ENCODE measurements at regions not wholly inside any gene's neighbourhood (a gene's known extent, or its start where the extent isn't known, plus 50 kb on each side); places are given as distances from the start of the nearest gene placed in this dataset.
"Not testable (repeated sequence)": the region's sequence is repeated elsewhere in the genome, so short reads cannot be mapped to it uniquely, and the experiment has no call there.

DNA sequence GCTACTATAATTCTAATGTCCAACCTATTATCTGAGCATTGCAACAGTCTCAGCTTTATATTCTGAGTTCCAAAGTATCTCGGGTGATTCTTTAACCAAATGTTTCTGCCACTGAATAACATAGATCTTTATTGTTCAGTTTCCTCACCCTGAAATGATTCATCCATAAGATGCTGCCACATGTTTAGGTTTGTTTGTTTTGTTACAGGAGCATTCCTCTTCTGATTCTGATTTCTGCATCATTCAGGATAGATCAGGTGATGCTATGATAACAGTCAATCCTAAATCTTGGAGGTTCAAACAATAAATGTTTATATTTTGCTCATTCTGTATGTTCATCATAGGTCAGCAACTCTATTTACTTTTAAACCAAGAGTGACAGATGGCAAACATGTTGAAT is 927.6 kb downstream of the PCDH7 start:
- DNase-seq (ENCODE audit: low spot score) = no peak

DNA sequence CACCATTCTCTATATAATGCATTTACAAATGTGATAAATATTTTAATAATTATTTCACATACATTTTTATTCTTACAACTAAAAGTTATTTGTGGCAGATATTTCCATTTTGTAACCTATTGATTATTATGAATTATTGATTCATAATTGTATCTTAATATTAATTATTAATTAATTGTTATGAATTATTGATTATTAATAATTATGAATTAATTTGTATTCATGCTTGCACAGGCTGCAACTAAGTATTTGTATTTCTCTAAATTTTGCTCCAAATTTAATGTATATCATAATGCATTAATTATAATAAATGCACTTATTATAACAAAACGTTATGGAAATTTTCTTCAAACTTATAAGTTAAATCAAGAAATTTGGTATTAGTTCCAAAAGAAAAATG is 929.7 kb downstream of the PCDH7 start:
- no peak for DNase-seq (ENCODE audit: low spot score)

- DNase-seq (ENCODE audit: low spot score) = no peak
Observed at GRCh38 chr4:31651541-31651940, 931.4 kb downstream of the PCDH7 start.

DNA sequence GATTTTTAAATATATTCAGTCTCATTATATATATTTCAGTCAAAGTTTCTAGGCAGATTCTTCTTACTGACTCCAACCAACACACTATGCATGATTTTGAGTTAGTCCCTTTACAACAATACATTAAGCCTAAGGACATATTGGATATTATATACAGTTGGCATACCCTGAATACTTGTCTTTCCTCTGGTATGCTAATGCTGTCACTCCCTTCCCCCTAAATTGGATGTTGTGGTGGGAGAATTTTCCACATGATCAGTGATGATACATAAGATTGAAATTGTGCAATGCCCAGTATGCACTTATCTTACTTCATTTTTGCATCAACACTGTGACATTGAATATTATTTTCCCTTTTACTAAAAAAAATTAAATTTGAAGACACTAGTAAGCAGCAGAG is 935.2 kb downstream of the PCDH7 start:
- DNase-seq (ENCODE audit: low spot score) = no peak

- DNase-seq (ENCODE audit: low spot score) = no peak
Observed at GRCh38 chr4:31657859-31658570, 937.8 kb downstream of the PCDH7 start.

GRCh38 chr4:31660916-31661315 is 940.7 kb downstream of the PCDH7 start:
- no peak for DNase-seq (ENCODE audit: low spot score)

DNA sequence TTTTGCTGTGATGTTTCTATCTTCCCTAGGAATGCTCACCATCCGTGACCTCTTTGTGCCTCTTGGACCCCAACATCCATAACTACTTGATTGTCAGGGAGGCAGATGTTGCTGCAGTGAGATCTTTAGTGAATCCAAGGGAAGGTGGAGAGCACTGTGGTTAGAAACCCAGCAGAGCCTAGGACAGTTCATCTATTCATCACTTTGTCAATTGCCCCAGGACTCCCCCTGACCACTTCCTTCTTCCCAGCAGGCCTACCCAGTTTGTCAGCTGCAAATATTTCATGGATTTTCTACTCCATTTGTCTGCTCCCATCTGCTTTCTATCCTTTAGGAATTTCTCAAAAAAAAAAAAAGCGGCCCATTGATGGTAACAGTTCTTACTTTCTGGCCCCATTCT is 942.8 kb downstream of the PCDH7 start:
- DNase-seq (ENCODE audit: low spot score) = no peak

DNA sequence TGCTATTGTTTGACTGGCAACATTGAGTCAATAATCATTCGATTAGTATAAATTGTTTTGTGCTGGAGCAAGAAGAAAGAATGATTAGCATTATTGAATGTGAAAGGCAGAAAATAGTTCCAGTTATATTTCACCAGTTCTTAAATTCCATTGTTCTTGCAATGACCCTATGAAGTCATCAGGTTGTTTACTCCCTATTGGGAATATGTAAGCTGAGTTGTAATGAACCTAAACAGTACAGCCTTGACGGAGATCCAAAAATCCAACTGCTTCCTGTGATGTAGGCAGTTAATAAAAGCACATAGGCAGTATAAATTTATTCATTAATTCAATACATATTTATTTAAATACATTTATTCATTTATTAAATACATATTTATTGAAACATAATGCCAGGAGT is 947.5 kb downstream of the PCDH7 start:
- no peak for DNase-seq (ENCODE audit: low spot score)

- DNase-seq (ENCODE audit: low spot score) = no peak
Observed at GRCh38 chr4:31674313-31674947, 954.3 kb downstream of the PCDH7 start.

DNA sequence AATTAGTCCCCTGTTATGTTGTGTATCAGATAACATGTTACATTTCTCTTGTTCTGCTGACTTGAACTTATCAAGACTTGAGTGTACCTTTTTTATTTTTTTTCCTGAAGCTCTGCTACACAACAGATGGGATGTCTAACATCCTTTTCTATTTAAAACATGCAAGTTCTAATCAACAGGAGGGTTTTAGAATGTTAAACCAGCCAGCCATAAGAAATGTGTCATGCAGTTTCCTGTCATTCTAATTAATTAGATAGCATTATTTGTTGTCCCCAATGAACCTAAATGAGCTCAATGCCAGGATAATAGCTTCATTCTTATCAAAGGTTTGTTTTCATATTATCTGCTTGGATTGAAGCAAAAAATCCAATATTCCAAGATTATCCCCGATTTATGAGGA is 958.2 kb downstream of the PCDH7 start:
- no peak for DNase-seq (ENCODE audit: low spot score)

- no peak for DNase-seq (ENCODE audit: low spot score)
Observed at GRCh38 chr4:31682796-31683195, 962.6 kb downstream of the PCDH7 start.

- DNase-seq (ENCODE audit: low spot score) = no peak
Observed at GRCh38 chr4:31687717-31688342, 967.7 kb downstream of the PCDH7 start.

- no peak for DNase-seq (ENCODE audit: low spot score)
Observed at GRCh38 chr4:31692399-31692940, 972.3 kb downstream of the PCDH7 start.

DNA sequence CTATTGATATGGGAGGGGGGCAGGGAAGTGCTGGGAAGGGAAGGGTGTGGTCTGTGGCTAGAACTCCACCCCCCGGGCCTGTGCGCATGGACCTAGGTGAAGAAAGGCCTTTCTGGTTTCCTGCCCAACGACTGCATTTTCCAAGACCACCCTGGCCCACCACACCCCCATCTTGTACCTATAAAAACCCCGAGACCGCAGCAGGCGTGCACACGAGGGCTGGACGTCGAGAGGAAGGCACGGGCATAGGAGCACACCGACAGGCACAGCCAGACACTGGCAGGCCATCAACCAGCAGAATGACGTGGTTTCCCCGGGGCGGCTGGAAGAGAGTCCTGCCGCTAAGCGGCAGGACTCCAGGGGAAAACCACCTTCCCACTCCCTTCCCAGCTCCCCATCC is 981.1 kb downstream of the PCDH7 start:
- no peak for DNase-seq (ENCODE audit: low spot score)

GRCh38 chr4:31702326-31702725 is 982.2 kb downstream of the PCDH7 start:
- no peak for DNase-seq (ENCODE audit: low spot score)

GRCh38 chr4:31714238-31714637 is 994.1 kb downstream of the PCDH7 start:
- no peak for DNase-seq (ENCODE audit: low spot score)

DNA sequence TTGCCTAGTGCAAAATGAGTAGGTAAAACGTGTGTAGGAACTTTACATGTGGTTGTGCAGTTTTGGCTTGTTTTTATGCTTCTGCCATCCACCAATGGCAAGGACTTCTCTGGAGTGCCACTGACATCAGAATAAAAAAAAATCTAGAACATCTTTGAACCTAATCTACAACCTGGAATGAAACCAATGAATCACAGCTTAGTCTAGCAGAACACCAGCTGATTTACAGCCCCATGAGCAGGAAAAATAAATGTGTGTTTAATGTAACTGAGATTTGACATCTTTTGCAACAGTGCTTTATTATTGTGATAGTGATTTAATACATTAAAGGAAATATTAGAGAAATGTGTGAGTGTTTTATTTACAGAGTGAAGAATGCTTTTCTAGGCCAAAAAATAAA is 995.1 kb downstream of the PCDH7 start:
- no peak for DNase-seq (ENCODE audit: low spot score)

- DNase-seq (ENCODE audit: low spot score) = no peak
Observed at GRCh38 chr4:31727030-31727429, 1006.9 kb downstream of the PCDH7 start.

DNA sequence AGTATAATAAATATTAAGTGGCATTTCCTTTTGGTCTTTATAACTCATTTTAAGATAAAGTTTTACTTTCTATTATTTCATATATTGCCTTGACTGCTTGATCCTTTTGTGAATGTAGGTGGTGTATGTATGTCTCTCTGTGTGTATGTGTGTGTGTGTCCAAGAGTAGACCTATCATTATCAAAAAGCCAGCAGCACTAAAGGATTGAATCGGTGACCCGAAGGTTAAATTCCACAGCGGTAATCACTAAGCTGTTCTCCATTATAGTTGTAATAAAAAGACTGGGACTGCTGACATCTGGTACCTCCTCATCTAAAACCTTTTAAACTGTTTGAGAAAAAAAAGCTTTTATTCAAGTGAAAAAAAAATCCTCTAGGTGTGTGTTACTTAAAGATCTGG is 1014.8 kb downstream of the PCDH7 start:
- DNase-seq (ENCODE audit: low spot score) = no peak

DNA sequence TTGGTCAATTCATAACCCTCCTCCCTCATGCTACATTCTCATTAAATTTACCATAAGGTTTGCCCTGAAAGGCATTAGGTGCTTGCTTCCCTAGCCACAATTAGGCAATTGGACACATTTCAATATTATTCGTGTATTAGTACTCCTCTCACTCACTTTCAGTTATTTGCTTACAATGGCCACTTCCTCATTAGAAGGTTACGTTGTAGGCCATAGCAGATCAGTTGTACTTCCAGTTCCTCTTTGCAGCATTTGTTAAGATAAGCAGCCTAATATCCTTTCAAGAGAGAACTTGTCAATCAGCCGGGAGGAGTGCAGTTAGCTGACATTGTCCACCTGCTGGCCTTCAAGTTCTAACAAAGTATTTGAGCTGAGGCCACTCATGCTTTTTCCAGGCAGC is 1017.2 kb downstream of the PCDH7 start:
- no peak for DNase-seq (ENCODE audit: low spot score)

GRCh38 chr4:31741326-31741725 is 1021.2 kb downstream of the PCDH7 start:
- DNase-seq (ENCODE audit: low spot score) = no peak

DNA sequence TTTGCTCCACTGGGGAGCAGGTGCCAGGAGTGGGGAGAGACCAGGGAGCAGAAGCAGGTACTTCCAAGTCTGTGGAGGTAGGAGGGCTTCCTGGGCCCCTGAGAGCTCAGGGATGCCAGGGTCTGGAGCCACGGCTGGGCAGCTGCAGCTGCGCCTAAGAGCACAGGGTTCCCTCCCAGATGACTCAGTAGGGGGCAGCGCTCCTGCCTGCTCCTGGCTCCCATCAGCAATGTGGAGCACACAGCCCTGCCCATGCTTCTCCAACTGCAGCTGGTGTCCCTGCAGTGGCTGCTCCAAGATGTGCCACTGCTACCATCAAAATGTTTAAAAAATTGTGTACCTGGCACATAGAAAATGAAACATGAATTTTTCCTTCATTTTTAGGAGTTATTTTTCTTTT is 1028.2 kb downstream of the PCDH7 start:
- no peak for DNase-seq (ENCODE audit: low spot score)

DNA sequence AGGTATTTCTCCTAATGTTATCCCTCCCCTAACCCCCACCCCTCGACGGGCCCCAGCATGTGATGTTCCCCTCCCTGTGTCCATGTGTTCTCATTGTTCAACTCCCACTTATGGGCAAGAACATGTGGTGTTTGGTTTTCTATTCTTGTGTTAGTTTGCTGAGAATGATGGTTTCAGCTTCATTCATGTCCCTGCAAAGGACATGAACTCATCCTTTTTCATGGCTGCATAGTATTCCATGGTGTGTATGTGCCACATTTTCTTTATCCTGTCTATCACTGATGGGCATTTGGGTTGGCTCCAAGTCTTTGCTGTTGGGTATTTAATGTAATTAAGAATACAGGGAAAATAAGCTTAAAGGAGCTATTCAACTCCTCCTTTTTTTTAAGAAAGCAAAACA is 1030.4 kb downstream of the PCDH7 start:
- DNase-seq (ENCODE audit: low spot score) = not testable (repeated sequence)
